GM18868 (cell line): ENCODE measurements at regions not wholly inside any gene's neighbourhood (a gene's known extent, or its start where the extent isn't known, plus 50 kb on each side); places are given as distances from the start of the nearest gene placed in this dataset.
"Not testable (repeated sequence)": the region's sequence is repeated elsewhere in the genome, so short reads cannot be mapped to it uniquely, and the experiment has no call there.

Experiments used
- ATAC-seq: cut with Tn5 transposase; IDR thresholded peaks from one replicate; pipeline ENCODE4 v1.9.1; 2021; ENCODE audit warnings: mild to moderate bottlenecking, moderate library complexity; ENCODE audit not compliant: unreplicated experiment

GRCh38 chr4:164177753-164178152 lies 576.2 kb upstream of the SMIM31 start:
- ATAC-seq, result no peak

- no peak for ATAC-seq
These were observed 565.7 kb upstream of the SMIM31 start for GRCh38 chr4:164188236-164188635.

- no peak for ATAC-seq
These were observed 561.1 kb upstream of the SMIM31 start for GRCh38 chr4:164192844-164193243.

- ATAC-seq, result no peak
These were observed 560.3 kb upstream of the SMIM31 start for GRCh38 chr4:164193676-164194075.

DNA sequence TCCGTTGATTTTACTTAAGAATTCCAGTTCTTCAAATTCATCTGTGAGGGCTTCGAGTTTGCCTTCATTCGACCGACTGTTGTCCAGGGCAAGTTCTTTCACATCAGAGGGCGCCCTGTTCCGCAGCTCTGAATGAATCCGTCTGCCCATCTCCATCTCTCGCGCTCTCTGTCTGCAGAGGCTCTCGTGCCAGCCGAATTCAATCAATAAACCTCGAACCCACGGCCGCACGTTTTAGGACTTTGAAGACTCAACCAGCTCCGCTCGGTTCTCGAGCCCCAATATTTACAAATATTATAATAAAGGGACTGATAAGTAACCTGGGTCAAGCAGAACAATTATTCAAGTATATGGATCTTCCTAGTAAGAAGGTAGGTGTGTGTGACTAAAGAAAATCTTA lies 556.4 kb upstream of the SMIM31 start:
- ATAC-seq, result no peak

- ATAC-seq, result no peak
These were observed 550.5 kb upstream of the SMIM31 start for GRCh38 chr4:164203476-164203875.

DNA sequence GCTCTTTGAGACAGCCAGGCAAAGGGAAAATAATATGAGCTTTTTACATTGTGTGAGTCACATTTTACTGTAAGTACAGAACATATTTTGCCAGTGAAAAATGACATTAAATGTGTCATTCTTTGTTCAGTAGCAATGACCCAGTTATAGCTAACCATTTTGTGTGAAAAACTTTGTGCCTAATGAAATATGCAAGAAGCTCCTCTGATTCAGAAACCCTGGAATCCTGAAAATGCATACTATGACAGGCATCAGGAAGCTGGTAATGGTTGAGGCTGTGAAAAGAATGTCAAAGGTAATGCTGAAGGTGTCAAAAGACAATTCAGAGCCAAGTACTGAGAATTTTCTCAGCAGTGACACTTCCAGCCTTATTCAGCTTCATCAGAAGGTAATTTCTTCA lies 549.5 kb upstream of the SMIM31 start:
- no peak for ATAC-seq

GRCh38 chr4:164207460-164207859 lies 546.5 kb upstream of the SMIM31 start:
- ATAC-seq, result no peak

DNA sequence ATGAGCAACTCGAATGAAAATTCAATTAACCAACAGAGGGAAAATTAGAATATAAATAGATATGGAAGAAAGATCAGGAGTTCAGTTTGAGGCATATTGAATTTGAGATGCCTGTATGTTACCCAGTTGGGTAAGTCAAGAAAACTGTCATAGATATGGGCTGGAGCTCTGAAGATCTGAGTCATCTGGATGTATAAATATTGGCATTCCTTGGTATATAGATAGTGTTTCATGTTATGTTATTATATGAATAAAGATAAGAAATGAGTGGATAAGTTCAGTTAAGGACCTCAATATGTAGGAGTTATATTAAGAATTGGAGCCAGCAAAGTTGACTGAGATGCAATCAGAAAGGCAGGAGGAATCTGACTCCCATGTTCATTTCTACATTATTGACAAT lies 543.6 kb upstream of the SMIM31 start:
- ATAC-seq, result no peak

DNA sequence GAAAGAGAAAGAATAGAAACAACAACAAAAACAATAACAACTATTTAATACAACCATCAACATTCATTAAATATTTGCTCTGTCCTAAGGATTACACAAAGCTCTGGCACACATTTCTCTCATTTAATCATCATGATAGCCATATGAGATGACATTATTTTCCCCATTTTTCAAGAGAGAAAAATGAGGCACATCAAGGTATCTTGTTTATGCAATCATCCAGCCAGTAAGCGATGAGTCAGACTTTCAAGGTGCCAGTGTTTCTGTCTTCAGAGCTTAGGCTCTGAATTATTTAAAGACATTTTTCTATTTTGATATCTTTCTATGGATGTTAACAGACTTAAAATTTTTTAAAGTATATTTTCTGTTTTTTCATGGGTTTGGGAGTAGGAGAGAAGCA lies 541.8 kb upstream of the SMIM31 start:
- ATAC-seq, result no peak

DNA sequence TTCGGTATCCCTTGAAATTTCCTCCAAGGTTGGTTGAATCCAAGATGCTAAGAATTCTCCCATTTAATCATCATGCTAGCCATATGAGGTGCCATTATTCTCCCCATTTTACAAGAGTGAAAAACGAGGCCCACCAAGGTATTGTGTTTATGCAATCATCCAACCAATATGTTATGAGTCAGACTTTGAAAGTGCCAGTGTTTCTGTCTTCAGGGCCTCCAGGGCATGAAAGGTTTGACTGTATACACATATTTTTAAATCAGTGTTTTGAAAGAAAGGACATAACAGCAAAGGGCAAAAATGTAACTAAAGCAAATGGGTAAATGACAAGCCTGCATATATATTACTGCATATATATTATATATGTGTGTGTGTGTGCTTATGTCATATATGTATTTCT lies 541.2 kb upstream of the SMIM31 start:
- no peak for ATAC-seq

GRCh38 chr4:164215113-164215741 lies 538.7 kb upstream of the SMIM31 start:
- ATAC-seq, result no peak

- ATAC-seq, result no peak
These were observed 532.3 kb upstream of the SMIM31 start for GRCh38 chr4:164221631-164222030.

DNA sequence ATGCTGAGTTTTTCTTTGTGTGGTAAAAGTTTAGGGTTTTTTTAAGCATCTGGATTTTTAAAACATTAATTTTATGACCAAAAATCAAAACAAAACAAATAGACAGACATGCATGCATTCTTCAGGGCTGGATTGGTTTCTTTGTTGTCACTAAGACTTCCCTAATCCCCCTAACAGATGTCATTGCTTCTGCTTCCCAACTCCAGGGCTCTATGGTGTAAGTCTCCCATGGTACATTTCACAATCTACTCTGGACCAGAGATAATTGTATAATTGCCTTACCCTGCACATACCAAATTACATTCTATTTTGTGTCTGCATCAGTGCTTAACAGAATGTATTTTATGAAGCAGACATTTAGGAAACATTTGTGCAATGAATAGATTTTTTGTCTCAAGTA lies 529.1 kb upstream of the SMIM31 start:
- no peak for ATAC-seq

- no peak for ATAC-seq
These were observed 524.7 kb upstream of the SMIM31 start for GRCh38 chr4:164229255-164229654.

DNA sequence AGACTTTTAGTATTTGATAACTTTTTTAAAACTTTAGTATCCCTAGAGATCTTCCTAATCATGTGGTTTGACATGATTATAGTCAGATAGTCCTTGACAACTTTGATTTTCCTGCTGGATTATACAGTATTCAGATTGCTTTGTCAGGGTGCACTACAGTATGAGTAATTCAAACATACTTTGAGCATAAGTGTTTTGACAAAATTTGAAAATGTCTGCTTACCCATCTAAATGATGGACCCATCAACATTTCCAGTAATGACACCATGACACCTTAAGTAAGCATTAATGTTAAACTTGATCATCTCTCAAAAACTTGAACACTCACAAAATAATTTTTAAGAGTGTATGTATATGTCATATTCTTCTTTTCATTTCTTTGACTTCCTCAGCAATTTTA lies 514.5 kb upstream of the SMIM31 start:
- no peak for ATAC-seq

- no peak for ATAC-seq
These were observed 514.0 kb upstream of the SMIM31 start for GRCh38 chr4:164239976-164240375.

- ATAC-seq, result no peak
These were observed 502.7 kb upstream of the SMIM31 start for GRCh38 chr4:164251257-164251656.

DNA sequence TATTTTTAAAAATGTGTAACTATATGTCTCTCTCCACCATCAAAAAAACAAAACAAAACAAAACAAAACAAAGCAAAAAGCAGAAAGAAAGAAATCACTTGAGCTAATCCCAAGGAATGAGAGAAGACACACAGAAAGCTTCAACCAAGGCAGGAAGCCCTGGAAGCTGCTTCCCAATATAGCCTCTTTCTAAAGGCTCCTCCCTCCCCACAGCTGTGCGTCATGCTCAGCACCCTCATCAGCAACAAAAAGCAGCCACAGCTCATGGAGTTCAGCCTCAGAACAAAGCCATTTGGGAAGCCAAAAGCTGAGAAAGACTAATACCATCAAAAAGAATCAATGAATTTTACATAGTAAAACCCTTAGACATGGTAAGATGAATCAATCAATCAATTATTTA lies 501.6 kb upstream of the SMIM31 start:
- ATAC-seq, result no peak

DNA sequence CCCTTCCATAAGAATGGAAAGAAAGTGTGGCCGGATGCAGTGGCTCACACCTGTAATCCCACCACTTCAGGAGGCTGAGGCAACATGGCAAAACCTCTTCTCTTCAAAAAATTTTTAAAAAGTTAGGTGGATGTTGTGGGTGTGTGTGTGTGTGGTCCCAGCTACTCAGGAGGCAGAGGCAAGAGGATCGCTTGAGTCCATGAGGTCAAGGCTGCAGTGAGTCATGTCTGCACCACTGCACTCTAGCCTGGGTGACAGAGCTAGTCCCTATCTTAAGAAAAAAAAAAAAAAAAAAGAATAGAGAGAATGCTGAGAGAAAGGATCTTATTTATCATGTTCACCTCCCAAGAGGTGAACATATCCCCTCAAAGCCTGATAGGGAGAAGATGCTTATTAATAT lies 492.1 kb upstream of the SMIM31 start:
- ATAC-seq, result no peak

DNA sequence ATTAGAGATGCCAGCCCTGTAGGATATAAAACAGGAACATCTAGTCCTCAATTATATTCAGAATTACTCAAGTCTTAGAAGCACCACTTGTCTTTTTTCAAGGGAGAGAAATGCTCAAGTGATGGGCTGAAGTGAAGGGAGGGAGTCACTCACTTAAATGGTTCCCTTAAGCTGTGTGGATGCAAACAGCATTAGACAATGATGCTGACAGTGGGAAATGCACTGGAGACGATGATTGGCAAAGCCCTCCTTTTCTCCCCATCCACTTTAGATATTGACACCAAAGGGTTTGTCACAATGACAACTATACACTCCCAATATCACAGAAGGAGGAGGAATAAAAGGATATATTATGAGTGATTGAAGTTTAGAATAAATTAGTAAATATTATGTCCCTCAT lies 491.4 kb upstream of the SMIM31 start:
- not testable (repeated sequence) for ATAC-seq

DNA sequence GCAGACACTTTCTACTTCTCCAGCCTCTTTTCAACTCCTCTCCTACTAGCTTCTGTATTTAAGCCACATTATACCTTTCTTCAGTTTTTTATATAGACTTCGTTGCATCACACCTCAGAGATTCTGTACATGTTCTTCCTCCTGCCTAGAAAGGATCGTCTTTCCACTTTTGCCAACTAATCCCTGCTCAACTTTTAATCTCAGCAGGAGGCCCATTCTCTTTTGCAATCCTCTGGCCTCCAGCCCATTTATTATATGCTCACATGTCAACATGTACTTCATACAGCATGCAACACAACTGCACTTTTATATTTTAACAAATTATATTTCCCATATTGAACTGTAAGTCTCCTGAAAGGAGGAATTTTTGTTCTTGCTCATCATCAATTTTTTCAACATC lies 476.5 kb upstream of the SMIM31 start:
- not testable (repeated sequence) for ATAC-seq

- no peak for ATAC-seq
These were observed 466.8 kb upstream of the SMIM31 start for GRCh38 chr4:164287173-164287572.
